RWPE1 (cell line): ENCODE measurements at regions not wholly inside any gene's neighbourhood (a gene's known extent, or its start where the extent isn't known, plus 50 kb on each side); places are given as distances from the start of the nearest gene placed in this dataset.

Experiments used
- CTCF ChIA-PET: fragments of 350-600 bp; sonication (Branson Sonifier 250); formaldehyde crosslinking; extraction: SDS; loops from one replicate; lab custom pipeline; 2021; lab: Yijun Ruan, JAX
- POLR2A ChIA-PET: fragments of 400-600 bp; formaldehyde crosslinking; extraction: SDS; loops from one replicate; lab custom pipeline; 2020; ENCODE audit warnings: antibody characterized with exemption; ENCODE audit not compliant: low non-redundant PET; lab: Yijun Ruan, JAX
- DNase-seq: peaks from one replicate; pipeline ENCODE4 v3.0.0; 2012; ENCODE audit warnings: low spot score
- H3K27ac ChIP-seq: fragments of 450-650 bp; 2 replicates; pipeline ENCODE4 v1.5.1; 2017
- TF ChIP-seq, protein P1 (sequence below): fragments of 450-650 bp; conservative IDR thresholded peaks from 2 replicates; pipeline ENCODE4 v1.5.1; 2017; ENCODE audit warnings: low read depth, mild to moderate bottlenecking

DNA sequence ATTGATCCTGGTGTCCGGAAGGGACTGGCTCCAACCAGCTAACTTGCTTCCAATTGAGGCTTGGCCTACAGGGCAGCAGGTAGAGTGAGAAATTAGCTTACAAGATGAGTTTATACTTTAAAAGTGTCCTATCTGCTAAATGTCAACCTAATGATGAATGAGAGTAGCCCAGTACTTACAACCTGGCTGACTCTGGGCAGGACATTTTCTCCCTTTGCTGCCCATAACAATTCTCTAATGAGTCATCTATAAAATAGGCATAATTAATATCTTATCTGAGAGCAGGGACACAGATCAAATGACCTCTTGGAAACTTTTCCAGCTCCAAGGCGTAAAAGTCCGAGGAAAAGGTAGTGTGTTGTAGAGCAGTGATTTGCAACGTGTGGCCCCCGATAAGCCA is 398.4 kb upstream of the BOD1L1 start:
- ChIA-PET CTCF (no interaction called here), POLR2A (no interaction called here)
- TF ChIP-seq, protein P1, sequence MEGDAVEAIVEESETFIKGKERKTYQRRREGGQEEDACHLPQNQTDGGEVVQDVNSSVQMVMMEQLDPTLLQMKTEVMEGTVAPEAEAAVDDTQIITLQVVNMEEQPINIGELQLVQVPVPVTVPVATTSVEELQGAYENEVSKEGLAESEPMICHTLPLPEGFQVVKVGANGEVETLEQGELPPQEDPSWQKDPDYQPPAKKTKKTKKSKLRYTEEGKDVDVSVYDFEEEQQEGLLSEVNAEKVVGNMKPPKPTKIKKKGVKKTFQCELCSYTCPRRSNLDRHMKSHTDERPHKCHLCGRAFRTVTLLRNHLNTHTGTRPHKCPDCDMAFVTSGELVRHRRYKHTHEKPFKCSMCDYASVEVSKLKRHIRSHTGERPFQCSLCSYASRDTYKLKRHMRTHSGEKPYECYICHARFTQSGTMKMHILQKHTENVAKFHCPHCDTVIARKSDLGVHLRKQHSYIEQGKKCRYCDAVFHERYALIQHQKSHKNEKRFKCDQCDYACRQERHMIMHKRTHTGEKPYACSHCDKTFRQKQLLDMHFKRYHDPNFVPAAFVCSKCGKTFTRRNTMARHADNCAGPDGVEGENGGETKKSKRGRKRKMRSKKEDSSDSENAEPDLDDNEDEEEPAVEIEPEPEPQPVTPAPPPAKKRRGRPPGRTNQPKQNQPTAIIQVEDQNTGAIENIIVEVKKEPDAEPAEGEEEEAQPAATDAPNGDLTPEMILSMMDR, result no peak
- no peak for DNase-seq
- no peak overlapping the region for H3K27ac ChIP-seq

DNA sequence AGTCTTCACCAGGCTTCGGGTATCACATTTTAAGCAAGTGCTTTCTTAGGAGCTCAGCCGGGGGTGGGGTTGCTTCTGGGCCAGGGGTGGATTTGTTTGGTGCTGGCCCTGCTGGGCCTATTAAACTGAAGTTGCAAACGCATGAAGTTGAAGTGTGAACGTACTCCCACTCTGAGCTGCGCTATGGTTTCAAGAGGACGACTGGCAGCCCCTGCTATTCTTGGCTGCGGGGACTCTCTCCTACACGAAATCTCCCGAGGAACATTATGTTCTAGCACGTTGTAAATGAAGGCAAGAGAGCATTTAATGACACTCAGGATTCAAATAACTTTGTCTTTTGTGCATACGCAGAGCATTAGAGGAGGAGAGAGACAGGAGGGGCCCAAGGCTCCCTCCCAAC is 401.3 kb upstream of the BOD1L1 start:
- DNase-seq, result no peak
- no peak overlapping the region for H3K27ac ChIP-seq
- CTCF ChIA-PET, result no interaction called here
- TF ChIP-seq, protein P1, result no peak
- POLR2A ChIA-PET, result no interaction called here

DNA sequence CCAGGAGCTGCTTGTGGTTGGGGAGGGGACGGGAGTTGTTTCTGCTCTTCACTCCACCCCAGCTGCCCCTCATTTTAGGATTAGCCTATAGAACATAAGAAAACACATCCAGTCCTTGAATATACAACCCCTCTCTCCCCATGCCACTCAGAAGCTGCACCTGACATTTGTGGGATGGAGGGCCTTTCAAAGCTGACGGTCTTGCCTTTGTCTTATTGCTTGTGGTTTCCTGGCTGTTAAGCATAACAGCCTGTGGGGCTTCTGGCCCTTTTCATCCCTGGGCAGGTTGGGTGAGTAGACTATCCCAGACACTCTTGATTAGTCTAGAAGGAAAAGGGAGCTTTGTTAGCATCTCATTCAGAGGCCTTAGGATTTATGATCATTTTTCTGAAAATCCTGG is 407.6 kb upstream of the BOD1L1 start:
- CTCF ChIA-PET, result no interaction called here
- no peak for DNase-seq
- POLR2A ChIA-PET, result no interaction called here
- H3K27ac ChIP-seq, result no peak overlapping the region
- TF ChIP-seq, protein P1, result no peak

DNA sequence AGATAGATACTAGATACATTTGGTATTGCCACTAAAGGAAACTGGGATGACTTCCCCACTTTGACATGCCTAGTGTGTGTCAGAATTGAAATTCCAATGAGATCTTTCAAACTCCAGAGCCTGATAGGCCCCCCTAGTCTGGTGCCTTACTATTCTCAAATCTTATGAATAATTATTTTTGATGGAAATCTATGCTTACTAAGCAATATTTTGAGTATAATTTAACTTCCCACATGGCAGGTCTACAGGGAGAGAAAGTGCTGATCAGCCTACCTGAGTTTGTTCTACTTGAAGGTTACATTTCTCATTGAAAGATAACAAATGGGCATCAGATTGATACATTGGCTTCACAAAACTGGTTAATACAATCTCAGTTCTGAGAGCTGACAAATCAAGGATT is 415.7 kb upstream of the BOD1L1 start:
- TF ChIP-seq, protein P1, result no peak
- no peak for DNase-seq
- ChIA-PET POLR2A (no interaction called here), CTCF (no interaction called here)
- no peak overlapping the region for H3K27ac ChIP-seq

DNA sequence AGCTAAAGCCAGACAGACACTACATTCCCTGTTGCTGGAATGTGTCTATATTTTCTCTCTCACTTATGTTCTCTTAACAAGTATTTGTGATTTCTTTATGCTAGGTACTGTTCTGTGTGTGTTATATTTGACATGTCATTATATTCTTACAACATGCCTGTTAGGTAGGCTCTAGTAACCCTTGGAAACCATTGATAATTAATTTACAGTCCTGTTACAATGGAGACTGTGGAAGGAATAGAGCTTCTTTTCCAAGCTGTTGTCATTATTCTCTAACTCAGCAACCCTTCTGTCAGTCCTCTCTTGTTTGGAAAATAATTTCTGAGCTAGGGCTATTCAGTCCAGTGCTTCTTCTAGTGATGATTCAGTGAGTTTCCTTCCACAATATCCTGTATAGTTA is 419.1 kb upstream of the BOD1L1 start:
- DNase-seq, result no peak
- POLR2A ChIA-PET, result no interaction called here
- CTCF ChIA-PET, result no interaction called here
- TF ChIP-seq, protein P1, result no peak
- H3K27ac ChIP-seq, result no peak overlapping the region

DNA sequence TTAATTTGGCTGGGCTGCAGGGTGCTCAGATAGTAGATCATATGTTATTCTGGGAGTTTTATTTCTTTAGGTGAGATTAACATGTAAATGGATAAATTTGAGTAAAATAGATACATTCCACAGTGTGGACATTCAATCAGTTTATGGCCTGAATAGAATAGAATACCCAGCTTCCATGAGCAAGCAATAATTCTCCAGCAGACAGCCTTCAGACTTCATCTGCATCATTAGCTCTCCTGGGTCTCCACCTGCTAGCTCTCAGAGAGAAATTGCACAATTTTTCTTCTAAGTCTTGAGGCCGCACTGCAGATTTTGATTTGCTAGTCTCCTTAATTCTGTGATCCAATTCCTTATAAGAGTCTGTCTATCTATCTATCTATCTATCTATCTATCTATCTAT is 420.3 kb upstream of the BOD1L1 start:
- ChIA-PET POLR2A (no interaction called here), CTCF (interaction anchor here (0.6 kb wide), 1 partner anchor 9 kb away, joined by 3 read pairs; no protein-coding TSS in a partner anchor)
- H3K27ac ChIP-seq, result no peak overlapping the region
- DNase-seq, result no peak
- TF ChIP-seq, protein P1, result no peak

DNA sequence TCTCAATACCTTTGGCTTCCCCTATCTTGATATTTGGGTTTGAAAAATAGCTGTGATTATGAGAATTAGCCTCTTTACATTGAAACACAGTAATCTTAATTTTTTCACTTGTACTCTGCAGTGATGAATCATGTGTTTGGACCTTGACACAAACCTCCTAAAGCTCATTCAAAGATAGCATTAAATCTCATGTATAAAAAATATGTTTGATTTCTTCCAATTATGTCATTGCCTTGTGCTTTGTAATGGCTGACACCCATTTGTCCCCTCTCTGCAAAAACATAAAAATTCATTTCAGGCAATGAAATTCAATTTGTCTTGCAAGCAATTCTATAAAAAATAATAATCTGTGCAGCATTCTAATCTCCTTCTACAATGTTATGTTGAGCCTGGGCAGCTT is 422.4 kb upstream of the BOD1L1 start:
- ChIA-PET POLR2A (no interaction called here), CTCF (no interaction called here)
- no peak for DNase-seq
- H3K27ac ChIP-seq, result no peak overlapping the region
- TF ChIP-seq, protein P1, result no peak
